HG03565 (cell line): ENCODE measurements at regions not wholly inside any gene's neighbourhood (a gene's known extent, or its start where the extent isn't known, plus 50 kb on each side); places are given as distances from the start of the nearest gene placed in this dataset.
"Not testable (repeated sequence)": the region's sequence is repeated elsewhere in the genome, so short reads cannot be mapped to it uniquely, and the experiment has no call there.

Experiments used
- ATAC-seq: cut with Tn5 transposase; IDR thresholded peaks from one replicate; pipeline ENCODE4 v1.9.1; 2021; ENCODE audit warnings: mild to moderate bottlenecking, moderate library complexity; ENCODE audit not compliant: unreplicated experiment

DNA sequence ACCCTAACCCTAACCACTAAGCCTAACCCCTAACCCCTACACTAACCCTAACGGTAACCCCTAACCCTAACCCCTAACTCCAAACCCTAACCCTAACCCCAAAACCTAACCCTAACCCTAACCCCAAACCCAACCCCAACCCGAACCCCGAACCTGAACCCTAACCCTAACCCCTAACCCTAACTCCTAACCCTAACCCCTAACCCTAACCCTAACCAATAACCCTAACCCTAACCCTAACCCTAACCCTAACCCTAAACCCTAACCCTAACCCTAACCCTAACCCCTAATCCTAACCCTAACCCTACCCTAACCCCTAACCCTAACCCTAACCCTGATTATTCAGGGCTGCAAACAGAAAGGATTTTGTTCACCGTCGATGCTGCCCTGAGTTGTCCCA is 144.6 kb upstream of the DUSP22 start:
- ATAC-seq, result not testable (repeated sequence)

GRCh38 chr6:148051-148984 is 144.0 kb upstream of the DUSP22 start:
- ATAC-seq, result peak; percentile 96

- ATAC-seq, result not testable (repeated sequence)
Observed at GRCh38 chr6:150147-150546, 142.1 kb upstream of the DUSP22 start.

DNA sequence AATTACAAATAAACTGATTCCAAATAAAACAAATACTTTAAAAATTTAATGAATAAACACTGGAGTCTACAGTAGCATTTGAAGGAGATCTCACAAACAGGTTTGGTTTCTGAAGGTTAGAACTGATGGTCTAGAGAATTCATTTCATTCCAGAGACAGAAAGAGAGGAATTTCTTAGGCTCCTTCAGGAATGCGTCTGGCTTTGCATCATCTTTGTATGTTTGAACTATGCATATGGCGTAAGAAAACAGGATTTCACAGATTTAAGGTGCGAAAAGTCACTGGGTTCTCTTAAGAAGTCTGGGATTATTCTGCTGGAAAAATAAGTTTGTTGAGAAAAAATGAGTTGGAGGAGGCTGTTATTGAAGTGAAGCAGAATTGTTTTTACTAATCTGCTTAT is 139.9 kb upstream of the DUSP22 start:
- ATAC-seq, result not testable (repeated sequence)

GRCh38 chr6:153026-153425 is 139.3 kb upstream of the DUSP22 start:
- ATAC-seq, result not testable (repeated sequence)

GRCh38 chr6:153867-154266 is 138.4 kb upstream of the DUSP22 start:
- ATAC-seq, result not testable (repeated sequence)

- not testable (repeated sequence) for ATAC-seq
Observed at GRCh38 chr6:154321-155092, 137.8 kb upstream of the DUSP22 start.

DNA sequence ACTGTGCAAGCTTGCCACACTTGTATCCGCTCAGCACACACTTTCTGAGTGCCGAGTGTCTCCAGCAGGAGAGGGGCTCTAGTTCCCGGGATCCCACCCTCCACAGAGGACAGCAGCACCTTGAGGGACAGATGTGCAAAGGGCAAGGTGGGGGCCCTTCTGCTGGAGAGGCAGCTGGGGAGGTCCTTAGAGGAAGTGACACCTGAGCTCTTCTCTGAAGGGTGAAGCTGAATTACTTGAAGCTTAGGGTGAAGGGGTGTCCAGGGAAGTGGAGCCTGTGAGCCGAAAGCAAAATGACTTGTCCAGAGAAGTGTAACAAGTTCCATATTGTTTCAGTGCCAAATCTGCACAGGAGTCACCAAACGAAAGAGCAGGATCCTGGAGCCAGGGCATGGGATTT is 136.3 kb upstream of the DUSP22 start:
- ATAC-seq, result no peak

GRCh38 chr6:156441-157140 is 135.7 kb upstream of the DUSP22 start:
- ATAC-seq, result not testable (repeated sequence)

- ATAC-seq, result not testable (repeated sequence)
Observed at GRCh38 chr6:157176-157575, 135.1 kb upstream of the DUSP22 start.

DNA sequence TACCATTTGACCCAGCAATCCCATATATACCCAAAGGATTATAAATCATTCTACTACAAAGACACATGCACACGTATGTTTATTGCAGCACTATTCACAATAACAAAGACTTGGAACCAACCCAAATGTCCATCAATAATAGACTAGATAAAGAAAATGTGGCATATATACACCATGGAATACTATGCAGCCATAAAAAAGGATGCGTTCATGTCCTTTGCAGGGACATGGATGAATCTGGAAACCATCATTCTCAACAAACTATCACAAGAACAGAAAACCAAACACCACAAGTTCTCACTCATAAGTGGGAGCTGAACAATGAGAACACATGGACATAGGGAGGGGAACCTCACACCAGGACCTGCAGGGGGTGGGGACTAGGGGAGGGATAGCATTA is 130.6 kb upstream of the DUSP22 start:
- ATAC-seq, result not testable (repeated sequence)

DNA sequence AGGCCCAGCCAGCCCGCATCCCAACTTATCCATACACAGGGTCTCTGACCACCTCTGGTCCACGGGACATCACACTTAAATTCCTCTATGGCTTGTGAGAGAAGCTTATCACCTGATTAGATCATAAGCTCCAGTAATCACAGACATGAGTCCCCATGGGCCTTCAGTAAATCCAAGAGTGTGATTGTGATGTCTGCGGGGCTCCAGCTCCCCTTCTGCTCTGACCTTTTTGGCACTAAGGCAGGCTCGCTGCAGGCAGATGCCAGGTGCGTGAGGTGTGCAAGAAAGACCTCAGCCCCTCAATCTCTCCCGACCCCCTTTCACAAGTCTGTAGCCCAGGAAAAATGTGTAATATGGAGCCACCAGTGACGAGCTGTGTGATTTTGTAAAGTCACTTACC is 127.6 kb upstream of the DUSP22 start:
- no peak for ATAC-seq

- ATAC-seq, result no peak
Observed at GRCh38 chr6:165263-165662, 127.0 kb upstream of the DUSP22 start.

DNA sequence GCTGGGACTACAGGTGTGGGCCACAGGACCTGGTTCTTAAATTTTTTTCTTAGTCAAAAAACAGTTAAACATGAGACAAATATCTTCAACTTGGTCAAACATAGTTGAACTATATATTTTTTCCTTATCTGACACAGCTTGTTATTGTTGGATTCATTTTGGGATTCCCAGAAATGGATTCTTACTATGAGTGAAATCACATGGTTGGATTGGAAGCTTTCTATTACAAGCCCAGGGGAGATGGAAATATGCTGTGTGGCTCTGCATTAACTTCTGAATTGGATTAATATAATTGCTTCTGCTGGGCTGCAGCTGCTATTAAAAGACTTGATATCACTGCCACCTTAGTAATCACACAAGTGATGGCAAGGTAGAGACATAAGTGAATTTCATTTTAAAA is 126.4 kb upstream of the DUSP22 start:
- ATAC-seq, result no peak

- ATAC-seq, result no peak
Observed at GRCh38 chr6:168865-169455, 123.3 kb upstream of the DUSP22 start.

GRCh38 chr6:174036-174435 is 118.3 kb upstream of the DUSP22 start:
- ATAC-seq, result no peak

- no peak for ATAC-seq
Observed at GRCh38 chr6:175680-176079, 116.6 kb upstream of the DUSP22 start.

DNA sequence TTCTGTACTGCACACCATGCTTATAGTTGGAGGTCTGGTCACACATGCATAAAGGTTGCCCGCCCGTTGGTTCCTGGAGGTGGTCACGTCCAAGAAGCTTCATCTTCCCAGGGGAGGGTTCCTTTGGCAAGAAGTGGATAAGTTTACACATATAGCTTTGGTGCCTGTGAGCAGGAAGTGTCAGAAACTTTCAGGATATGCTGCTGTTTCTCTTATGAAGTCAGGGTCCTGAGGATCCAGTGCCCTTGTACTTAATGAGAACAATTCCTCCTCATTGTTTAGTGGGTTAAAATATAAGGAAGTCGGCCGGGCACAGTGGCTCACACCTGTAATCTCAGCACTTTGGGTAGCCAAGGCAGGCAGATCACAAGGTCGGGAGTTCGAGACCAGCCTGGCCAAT is 115.5 kb upstream of the DUSP22 start:
- ATAC-seq, result no peak

DNA sequence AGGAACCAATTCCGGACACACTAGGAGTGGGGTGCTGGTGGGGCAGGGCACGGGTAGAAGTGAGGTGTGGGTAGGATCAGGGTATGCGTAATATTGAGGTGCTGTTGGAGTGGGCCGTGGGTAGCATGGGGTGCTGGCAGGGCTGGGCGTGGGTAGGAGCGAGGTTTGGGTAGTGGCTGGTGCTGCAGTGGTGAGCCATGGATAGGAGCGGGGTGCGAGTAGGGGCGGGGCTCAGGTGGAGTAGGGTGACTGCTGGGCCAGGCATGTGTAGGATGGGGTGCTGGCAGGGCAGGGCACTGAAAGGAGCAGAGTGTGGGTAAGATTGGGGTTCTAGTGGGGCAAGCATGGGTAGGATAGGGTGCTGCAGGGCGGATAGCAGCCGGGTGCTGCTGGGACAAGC is 114.2 kb upstream of the DUSP22 start:
- no peak for ATAC-seq

DNA sequence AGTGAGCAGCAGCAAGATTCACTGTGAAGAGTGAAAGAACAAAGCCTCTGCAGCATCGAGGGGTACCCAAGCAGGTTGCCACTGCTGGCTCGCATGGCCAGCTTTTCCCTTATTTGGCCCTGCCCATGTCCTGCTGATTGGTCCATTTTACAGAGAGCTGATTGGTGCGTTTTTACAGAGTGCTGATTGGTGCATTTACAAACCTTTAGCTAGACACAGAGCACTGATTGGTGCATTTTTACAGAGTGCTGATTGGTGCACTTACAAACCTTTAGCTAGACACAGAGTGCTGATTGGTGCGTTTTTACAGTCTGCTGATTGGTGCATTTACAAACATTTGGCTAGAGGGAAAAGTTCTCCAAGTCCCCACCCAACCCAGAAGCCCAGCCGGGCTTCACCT is 113.4 kb upstream of the DUSP22 start:
- ATAC-seq, result not testable (repeated sequence)
